DND-41 (cell line): ENCODE measurements at regions not wholly inside any gene's neighbourhood (a gene's known extent, or its start where the extent isn't known, plus 50 kb on each side); places are given as distances from the start of the nearest gene placed in this dataset.

Experiments
- EZH2 ChIP-seq: IDR thresholded peaks from 3 replicates; pipeline ENCODE4 v1.6.1; 2012; ENCODE audit warnings: borderline replicate concordance, low read depth, mild to moderate bottlenecking, moderate library complexity, low read length, inconsistent platforms; ENCODE audit not compliant: severe bottlenecking
- TF ChIP-seq, protein P1 (sequence below): IDR thresholded peaks from 2 replicates; pipeline ENCODE4 v1.5.1; 2012; ENCODE audit warnings: borderline replicate concordance, low read length, moderate library complexity, mild to moderate bottlenecking; ENCODE audit not compliant: poor library complexity, severe bottlenecking; ENCODE audit errors: extremely low read depth

DNA sequence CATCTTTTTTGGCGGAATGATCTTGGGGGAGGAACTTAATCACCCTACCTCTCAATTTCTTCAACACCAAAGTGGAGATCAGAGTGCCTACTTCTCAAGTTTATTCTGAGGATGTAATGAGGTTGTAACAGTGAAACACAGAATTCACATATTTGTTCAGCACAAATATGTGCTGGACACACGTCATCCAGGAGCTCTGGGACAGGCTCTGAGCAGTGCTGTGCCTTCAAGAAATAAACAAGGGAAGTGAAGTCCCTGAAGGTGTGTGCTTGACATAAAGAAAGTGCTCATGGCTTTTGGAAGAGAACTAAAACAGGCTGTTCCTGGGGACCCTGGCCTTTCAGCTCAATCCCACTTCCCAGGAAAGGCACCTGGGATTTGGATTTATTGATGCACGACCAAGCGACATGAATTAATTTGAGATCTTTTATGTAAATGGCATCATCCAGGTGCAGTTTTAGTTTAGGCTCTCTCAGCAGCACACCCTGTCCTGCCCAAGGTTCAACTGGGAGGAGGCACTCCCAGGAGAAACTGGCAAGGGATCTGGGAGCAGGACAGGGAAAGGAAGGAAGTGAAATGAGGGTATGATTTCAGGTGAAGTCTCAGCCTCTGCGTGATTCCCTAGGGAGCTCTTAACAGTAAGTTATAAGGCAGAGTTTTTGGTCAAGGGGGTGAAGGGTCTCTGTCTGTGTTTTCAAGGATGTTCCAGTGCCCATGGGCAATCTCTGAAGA lies 211.0 kb downstream of the FOXA2 start:
- TF ChIP-seq, protein P1, sequence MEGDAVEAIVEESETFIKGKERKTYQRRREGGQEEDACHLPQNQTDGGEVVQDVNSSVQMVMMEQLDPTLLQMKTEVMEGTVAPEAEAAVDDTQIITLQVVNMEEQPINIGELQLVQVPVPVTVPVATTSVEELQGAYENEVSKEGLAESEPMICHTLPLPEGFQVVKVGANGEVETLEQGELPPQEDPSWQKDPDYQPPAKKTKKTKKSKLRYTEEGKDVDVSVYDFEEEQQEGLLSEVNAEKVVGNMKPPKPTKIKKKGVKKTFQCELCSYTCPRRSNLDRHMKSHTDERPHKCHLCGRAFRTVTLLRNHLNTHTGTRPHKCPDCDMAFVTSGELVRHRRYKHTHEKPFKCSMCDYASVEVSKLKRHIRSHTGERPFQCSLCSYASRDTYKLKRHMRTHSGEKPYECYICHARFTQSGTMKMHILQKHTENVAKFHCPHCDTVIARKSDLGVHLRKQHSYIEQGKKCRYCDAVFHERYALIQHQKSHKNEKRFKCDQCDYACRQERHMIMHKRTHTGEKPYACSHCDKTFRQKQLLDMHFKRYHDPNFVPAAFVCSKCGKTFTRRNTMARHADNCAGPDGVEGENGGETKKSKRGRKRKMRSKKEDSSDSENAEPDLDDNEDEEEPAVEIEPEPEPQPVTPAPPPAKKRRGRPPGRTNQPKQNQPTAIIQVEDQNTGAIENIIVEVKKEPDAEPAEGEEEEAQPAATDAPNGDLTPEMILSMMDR = no peak
- TF ChIP-seq EZH2 = no peak
